Subcutaneous abdominal adipose tissue (tissue), 5 donors: ENCODE measurements at regions not wholly inside any gene's neighbourhood (a gene's known extent, or its start where the extent isn't known, plus 50 kb on each side); places are given as distances from the start of the nearest gene placed in this dataset.

Experiments used
- H3K27ac ChIP-seq: one replicate; pipeline ENCODE4 v1.7.0; 2013; ENCODE audit warnings: low read depth, mild to moderate bottlenecking, inconsistent platforms, low read length, moderate library complexity
- H3K27me3 ChIP-seq, 5 donors: one replicate each; pipeline ENCODE4 v1.7.0; 2013; ENCODE audit warnings: low read length in 5 of 5, inconsistent platforms in 1 of 5; ENCODE audit not compliant: control insufficient read depth in 5 of 5, insufficient read depth in 4 of 5
- H3K36me3 ChIP-seq, 5 donors: one replicate each; pipeline ENCODE4 v1.7.0; 2013; ENCODE audit warnings: low read length in 5 of 5; ENCODE audit not compliant: control insufficient read depth in 5 of 5, insufficient read depth in 5 of 5
- H3K4me1 ChIP-seq, 5 donors: one replicate each; pipeline ENCODE4 v1.7.0; 2013; ENCODE audit warnings: low read length in 5 of 5, mild to moderate bottlenecking in 3 of 5, moderate library complexity in 1 of 5; ENCODE audit not compliant: control insufficient read depth in 5 of 5, insufficient read depth in 5 of 5
- H3K4me3 ChIP-seq, 5 donors: one replicate each; pipeline ENCODE4 v1.7.0; 2013; ENCODE audit warnings: low read length in 5 of 5, low read depth in 1 of 5
- H3K9ac ChIP-seq, 5 donors: one replicate each; pipeline ENCODE4 v1.7.0; 2013; ENCODE audit warnings: low read length in 5 of 5, mild to moderate bottlenecking in 4 of 5, moderate library complexity in 3 of 5
- H3K9me3 ChIP-seq, 5 donors: one replicate each; pipeline ENCODE4 v1.7.0; 2013; ENCODE audit warnings: low read length in 5 of 5; ENCODE audit not compliant: control insufficient read depth in 5 of 5
- donor health status: healthy.
- donor health status: healthy.
- donor health status: healthy.
- donor health status: healthy.
- donor health status: healthy.

GRCh38 chr1:175894581-175894980 lies 151.2 kb upstream of the TNR start:
- no peaks in the 10 kb centered on the region for H3K27me3 ChIP-seq
- H3K27ac ChIP-seq, result no peak overlapping the region
- H3K9me3 ChIP-seq, result no peaks in the 10 kb centered on the region
- H3K4me1 ChIP-seq, result no peaks in the 10 kb centered on the region
- H3K9ac ChIP-seq, result no peak overlapping the region
- H3K4me3 ChIP-seq, result no peak overlapping the region
- no peaks in the 10 kb centered on the region for H3K36me3 ChIP-seq

- no peaks in the 10 kb centered on the region for H3K36me3 ChIP-seq
- H3K9me3 ChIP-seq, result no peaks in the 10 kb centered on the region
- no peak overlapping the region for H3K4me3 ChIP-seq
- no peaks in the 10 kb centered on the region for H3K27me3 ChIP-seq
- H3K27ac ChIP-seq, result no peak overlapping the region
- peaks cover 0 to under 1% (median under 1%) of the 10 kb centered on the region in 5 donors for H3K4me1 ChIP-seq
- H3K9ac ChIP-seq, result no peak overlapping the region
Observed at GRCh38 chr1:175893192-175893591, 149.8 kb upstream of the TNR start.

GRCh38 chr1:175892686-175893085 lies 149.3 kb upstream of the TNR start:
- Histone ChIP-seq H3K4me1 (peaks cover 0 to 5% (median 5%) of the 10 kb centered on the region in 5 donors), H3K36me3 (no peaks in the 10 kb centered on the region), H3K27me3 (no peaks in the 10 kb centered on the region), H3K9me3 (no peaks in the 10 kb centered on the region), H3K4me3 (no peak overlapping the region), H3K27ac (no peak overlapping the region), H3K9ac (no peak overlapping the region)

- Histone ChIP-seq H3K9me3 (no peaks in the 10 kb centered on the region), H3K27me3 (no peaks in the 10 kb centered on the region), H3K4me1 (peaks cover 0 to 10% (median 7%) of the 10 kb centered on the region in 5 donors), H3K4me3 (no peak overlapping the region), H3K27ac (no peak overlapping the region), H3K9ac (no peak overlapping the region), H3K36me3 (no peaks in the 10 kb centered on the region)
Observed at GRCh38 chr1:175891783-175892309, 148.5 kb upstream of the TNR start.

- no peak overlapping the region for H3K9ac ChIP-seq
- H3K9me3 ChIP-seq, result no peaks in the 10 kb centered on the region
- H3K27me3 ChIP-seq, result no peaks in the 10 kb centered on the region
- no peaks in the 10 kb centered on the region for H3K36me3 ChIP-seq
- no peak overlapping the region for H3K27ac ChIP-seq
- peaks cover 0 to 10% (median 7%) of the 10 kb centered on the region in 5 donors for H3K4me1 ChIP-seq
- no peak overlapping the region for H3K4me3 ChIP-seq
Observed at GRCh38 chr1:175890958-175891357, 147.6 kb upstream of the TNR start.

GRCh38 chr1:175889848-175890247 lies 146.5 kb upstream of the TNR start:
- Histone ChIP-seq H3K4me1 (peaks cover 0 to 14% (median 10%) of the 10 kb centered on the region in 5 donors), H3K27ac (no peak overlapping the region)

GRCh38 chr1:175888996-175889395 lies 145.6 kb upstream of the TNR start:
- Histone ChIP-seq H3K27ac (no peak overlapping the region), H3K36me3 (no peaks in the 10 kb centered on the region), H3K9ac (no peak overlapping the region), H3K27me3 (no peaks in the 10 kb centered on the region), H3K9me3 (no peaks in the 10 kb centered on the region), H3K4me3 (no peak overlapping the region), H3K4me1 (peaks cover 0 to 14% (median 10%) of the 10 kb centered on the region in 5 donors)

More at GRCh38 chr1:175889848-175890247, 146.5 kb upstream of the TNR start:
- H3K9me3 ChIP-seq, result no peaks in the 10 kb centered on the region
- H3K27me3 ChIP-seq, result no peaks in the 10 kb centered on the region
- H3K4me3 ChIP-seq, result no peak overlapping the region
- no peak overlapping the region for H3K9ac ChIP-seq
- H3K36me3 ChIP-seq, result no peaks in the 10 kb centered on the region

GRCh38 chr1:175887981-175888428 lies 144.6 kb upstream of the TNR start:
- Histone ChIP-seq H3K9ac (no peak overlapping the region), H3K27ac (no peak overlapping the region), H3K27me3 (no peaks in the 10 kb centered on the region), H3K4me1 (peaks cover 0 to 14% (median 10%) of the 10 kb centered on the region in 5 donors), H3K4me3 (peak overlapping the region in 1 of 5 donors; percentile 1), H3K9me3 (no peaks in the 10 kb centered on the region), H3K36me3 (no peaks in the 10 kb centered on the region)

- H3K4me3 ChIP-seq, result peak overlapping the region in 1 of 5 donors; percentile 1
- H3K27me3 ChIP-seq, result no peaks in the 10 kb centered on the region
- no peak overlapping the region for H3K9ac ChIP-seq
- no peaks in the 10 kb centered on the region for H3K36me3 ChIP-seq
- no peak overlapping the region for H3K27ac ChIP-seq
- H3K9me3 ChIP-seq, result no peaks in the 10 kb centered on the region
- H3K4me1 ChIP-seq, result peaks cover 0 to 14% (median 10%) of the 10 kb centered on the region in 5 donors
Observed at GRCh38 chr1:175887521-175887920, 144.1 kb upstream of the TNR start.

GRCh38 chr1:175885326-175885725 lies 141.9 kb upstream of the TNR start:
- Histone ChIP-seq H3K27me3 (no peaks in the 10 kb centered on the region), H3K9me3 (no peaks in the 10 kb centered on the region), H3K4me3 (no peak overlapping the region), H3K9ac (no peak overlapping the region), H3K4me1 (peaks cover 0 to 14% (median 10%) of the 10 kb centered on the region in 5 donors), H3K36me3 (no peaks in the 10 kb centered on the region), H3K27ac (no peak overlapping the region)
